ENCODE measurements at regions not wholly inside any gene's neighbourhood (a gene's known extent, or its start where the extent isn't known, plus 50 kb on each side); places are given as distances from the start of the nearest gene placed in this dataset.

GRCh38 chr10:28382525-28383269, 79.8 kb upstream of the MPP7 start:
- TF ChIP-seq CTCF (IDR thresholded peaks at IDR 0.05) (no peak), POLR2A (IDR thresholded peaks at IDR 0.05) (no peak)
